Stimulated activated CD4-positive, alpha-beta T cell treated with anti-CD3 and anti-CD28 coated beads, Interleukin-12 subunit alpha, Interleukin-12 subunit beta, amount 100 ng/mL, for 24 hours (primary cell): ENCODE measurements at regions not wholly inside any gene's neighbourhood (a gene's known extent, or its start where the extent isn't known, plus 50 kb on each side); places are given as distances from the start of the nearest gene placed in this dataset.
"Not testable (repeated sequence)": the region's sequence is repeated elsewhere in the genome, so short reads cannot be mapped to it uniquely, and the experiment has no call there.

ENCODE experiments used
- DNase-seq, 2 experiments: peaks; one replicate each; pipeline ENCODE4 v3.0.0-alpha.2; 2020; ENCODE audit warnings: low read depth in 2 of 2

GRCh38 chr2:109690822-109691541, 76.8 kb downstream of the SOWAHC start:
- DNase-seq = no peak

- DNase-seq = no peak
These were observed 78.0 kb downstream of the SOWAHC start for GRCh38 chr2:109692013-109692743.

- not testable (repeated sequence) for DNase-seq
These were observed 78.7 kb downstream of the SOWAHC start for GRCh38 chr2:109692831-109693230.

- DNase-seq = peak in 1 of 2 experiments; percentile 32
These were observed 79.1 kb downstream of the SOWAHC start for GRCh38 chr2:109693292-109693691.

- no peak for DNase-seq
These were observed 80.0 kb downstream of the SOWAHC start for GRCh38 chr2:109694190-109694589.

- no peak for DNase-seq
These were observed 81.1 kb downstream of the SOWAHC start for GRCh38 chr2:109695290-109695689.

GRCh38 chr2:109699646-109700045, 85.5 kb downstream of the SOWAHC start:
- DNase-seq = no peak

GRCh38 chr2:109700680-109701274, 86.6 kb downstream of the SOWAHC start:
- no peak for DNase-seq

GRCh38 chr2:109701362-109701761, 87.2 kb downstream of the SOWAHC start:
- no peak for DNase-seq

- DNase-seq = no peak
These were observed 88.3 kb downstream of the SOWAHC start for GRCh38 chr2:109702250-109702985.

GRCh38 chr2:109703077-109703476, 88.9 kb downstream of the SOWAHC start:
- DNase-seq = no peak

- DNase-seq = no peak
These were observed 89.6 kb downstream of the SOWAHC start for GRCh38 chr2:109703798-109704197.

GRCh38 chr2:109707281-109708147, 86.6 kb upstream of the RGPD5 start:
- DNase-seq = no peak

GRCh38 chr2:109710505-109711229, 83.4 kb upstream of the RGPD5 start:
- DNase-seq = no peak

- DNase-seq = no peak
These were observed 82.6 kb upstream of the RGPD5 start for GRCh38 chr2:109711230-109712122.

GRCh38 chr2:109712123-109712449, 82.0 kb upstream of the RGPD5 start:
- DNase-seq = no peak

- DNase-seq = no peak
These were observed 81.4 kb upstream of the RGPD5 start for GRCh38 chr2:109712746-109713145.

GRCh38 chr2:109715313-109715805, 78.7 kb upstream of the RGPD5 start:
- DNase-seq = no peak

- not testable (repeated sequence) for DNase-seq
These were observed 77.5 kb upstream of the RGPD5 start for GRCh38 chr2:109716596-109716995.
